ENCODE measurements at regions not wholly inside any gene's neighbourhood (a gene's known extent, or its start where the extent isn't known, plus 50 kb on each side); places are given as distances from the start of the nearest gene placed in this dataset.

DNA sequence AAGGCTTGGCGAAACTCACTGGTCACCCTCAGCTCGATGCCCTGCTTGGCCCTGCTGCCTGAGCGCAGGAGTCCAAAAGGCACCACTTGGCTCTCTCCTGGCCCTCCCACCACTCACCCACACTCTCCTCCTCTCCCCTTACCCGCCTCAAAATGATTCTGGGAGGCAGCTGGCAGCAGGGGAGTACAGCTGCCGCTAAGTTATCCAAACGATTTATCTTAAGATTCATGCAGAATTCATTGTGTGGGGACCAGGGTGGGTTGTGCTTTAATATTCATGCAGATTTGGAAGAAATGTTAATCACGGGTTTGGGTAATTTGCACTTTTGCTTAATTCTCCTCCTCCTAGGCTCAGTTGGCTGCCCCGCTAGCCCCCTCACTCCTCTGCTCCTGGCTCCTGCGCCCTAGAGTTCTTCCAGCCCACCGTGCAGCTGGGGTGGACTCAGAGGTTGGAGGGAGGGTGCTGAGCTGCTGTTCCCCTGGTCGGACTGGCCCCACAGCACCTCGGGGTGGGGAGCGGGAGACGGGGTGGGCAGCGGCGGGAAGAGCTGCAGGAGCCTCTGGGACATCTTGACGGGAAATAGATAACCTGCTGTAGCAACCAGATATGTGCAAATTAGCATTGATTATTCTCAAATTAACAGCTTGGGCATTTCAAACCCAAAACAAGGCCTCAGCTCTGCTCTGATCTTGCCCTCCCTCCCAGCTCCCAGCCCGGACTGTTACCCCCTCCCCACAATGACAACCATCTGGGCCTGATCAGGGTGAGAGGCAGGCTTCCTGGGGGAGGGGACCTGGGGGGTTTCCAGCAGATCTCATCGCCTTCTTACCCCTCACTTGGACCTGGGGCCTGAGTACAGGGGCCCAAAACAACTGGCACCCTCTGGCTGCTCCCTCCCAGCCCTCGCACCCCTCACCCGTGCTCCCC is 122.6 kb upstream of the RPL38 start:
- H3K4me1 ChIP-seq (ENCODE audit: control insufficient read depth in 1 of 2, insufficient read depth in 2 of 2, low read length in 2 of 2) = no peaks in the 10 kb centered on the region
- DNase-seq (ENCODE audit: low read depth, low spot score) = no peak
- peaks cover 8 to 11% of the 10 kb centered on the region in 2 experiments; a peak in 3 of 4 replicates for H3K9me3 ChIP-seq (ENCODE audit: control insufficient read depth in 1 of 2, insufficient read depth in 1 of 2, low read depth in 1 of 2, low read length in 2 of 2)
- no peaks in the 10 kb centered on the region for H4K20me1 ChIP-seq (ENCODE audit: insufficient read depth)
- ATAC-seq = no peak
- H3K79me2 ChIP-seq (ENCODE audit: insufficient read depth, low read length) = no peaks in the 10 kb centered on the region
- no peak overlapping the region for H3K27ac ChIP-seq (ENCODE audit: low read depth, low read length)
- ChIA-PET RAD21 (ENCODE audit: low non-redundant PET in 1 of 2, low total read pairs in 2 of 2, uncharacterized antibody in 2 of 2, unreplicated experiment in 2 of 2) (no interaction called here), CTCF (interaction anchor here (1.5 kb wide), 1 partner anchor 9 kb away, joined by 7 read pairs; no protein-coding TSS in a partner anchor), POLR2A (no interaction called here)
- no peak overlapping the region for H3K4me3 ChIP-seq (replicated peaks in 1 of 2; ENCODE audit: low read depth in 1 of 2, low read length in 2 of 2)
- no peaks in the 10 kb centered on the region for H3K9me2 ChIP-seq (ENCODE audit: insufficient read depth)
- H3K36me3 ChIP-seq (ENCODE audit: control insufficient read depth in 1 of 2, insufficient read depth in 2 of 2, low read length in 2 of 2) = no peaks in the 10 kb centered on the region
- H3K4me2 ChIP-seq (ENCODE audit: low read length) = no peak overlapping the region
- no peak overlapping the region for H2AFZ ChIP-seq (ENCODE audit: low read depth, low read length, poor library complexity, severe bottlenecking)
- BruUV-seq (replicated peaks) = no TSS peak
- TF ChIP-seq SIN3A (IDR thresholded peaks at IDR 0.05; ENCODE audit: low read depth) (no peak), SP1 (IDR thresholded peaks at IDR 0.05; ENCODE audit: low read depth) (no peak), EGR1 (IDR thresholded peaks at IDR 0.05; ENCODE audit: low read depth) (no peak), EZH2phosphoT487 (IDR thresholded peaks at IDR 0.05; ENCODE audit: borderline replicate concordance) (no peak), REST (IDR thresholded peaks at IDR 0.05; ENCODE audit: low read depth) (no peak), JUND (IDR thresholded peaks at IDR 0.05) (no peak), CBX3 (IDR thresholded peaks at IDR 0.05; ENCODE audit: low read depth) (no peak), POLR2A (IDR thresholded peaks at IDR 0.05; ENCODE audit: borderline replicate concordance, extremely low read depth, insufficient read depth, insufficient read length) (no peak), CTCF (IDR thresholded peaks at IDR 0.05 in 2 of 3, conservative IDR thresholded peaks at IDR 0.05 in 1 of 3; ENCODE audit: borderline replicate concordance in 1 of 3, insufficient read depth in 1 of 3, low read depth in 2 of 3, low read length in 2 of 3) (no peak)
- no peak overlapping the region for H3K9ac ChIP-seq (ENCODE audit: low read length)
- intact Hi-C loops (cut with micrococcal nuclease) = no loop called here
- peaks cover 30% of the 10 kb centered on the region; the same call in 1 of the 2 replicates for H3K27me3 ChIP-seq (ENCODE audit: insufficient read depth, low read length)

Measured in HCT116 (cell line).